Stimulated activated CD4-positive, alpha-beta T cell treated with anti-CD3 and anti-CD28 coated beads, Interleukin-12 subunit alpha, Interleukin-12 subunit beta, amount 100 ng/mL, for 4 hours (primary cell): ENCODE measurements at regions not wholly inside any gene's neighbourhood (a gene's known extent, or its start where the extent isn't known, plus 50 kb on each side); places are given as distances from the start of the nearest gene placed in this dataset.
"Not testable (repeated sequence)": the region's sequence is repeated elsewhere in the genome, so short reads cannot be mapped to it uniquely, and the experiment has no call there.

Experiments
- DNase-seq: peaks from one replicate; pipeline ENCODE4 v3.0.0-alpha.2; 2020

- DNase-seq, result no peak
Measured at GRCh38 chr3:140821493-140821892, 120.1 kb upstream of the SLC25A36 start.

- no peak for DNase-seq
Measured at GRCh38 chr3:140822401-140823047, 119.1 kb upstream of the SLC25A36 start.

DNA sequence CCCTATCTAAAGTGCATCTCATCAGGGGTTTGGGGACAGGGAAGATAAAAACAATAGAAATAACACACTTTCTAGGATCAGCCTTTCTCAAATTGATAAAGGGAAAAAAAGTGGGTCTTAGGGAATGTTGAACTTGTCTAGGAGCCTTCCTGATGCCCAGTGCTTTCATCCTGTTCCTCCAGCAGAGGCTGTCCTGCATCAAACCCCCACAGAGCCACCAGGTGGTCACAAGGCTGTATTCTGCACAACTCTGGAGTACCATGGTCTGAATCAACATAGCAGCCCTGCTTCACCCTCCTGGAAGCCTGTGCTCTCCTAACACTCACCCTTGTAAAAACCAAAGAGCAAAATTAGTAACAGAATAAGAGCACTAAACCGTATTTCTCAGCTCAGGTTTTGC, 118.5 kb upstream of the SLC25A36 start:
- no peak for DNase-seq

DNA sequence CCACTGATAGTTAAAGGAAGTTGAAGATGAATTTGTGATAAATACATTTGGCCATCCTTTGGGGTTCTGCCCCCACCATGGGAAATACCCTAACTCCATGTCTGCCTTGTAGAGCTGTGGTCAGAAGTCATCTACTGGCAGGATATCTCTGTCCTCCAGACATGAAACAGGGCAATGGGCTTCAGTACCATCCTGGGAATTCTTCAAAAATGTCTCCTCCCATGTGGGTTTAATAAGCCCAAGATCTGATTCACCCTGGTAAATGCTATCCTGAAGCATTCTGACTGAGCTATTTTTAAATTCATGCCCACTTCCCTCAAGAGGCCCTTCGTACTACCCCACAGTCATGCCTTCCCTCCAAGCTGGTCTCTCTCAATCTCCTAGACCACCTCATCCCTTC, 113.7 kb upstream of the SLC25A36 start:
- no peak for DNase-seq

DNA sequence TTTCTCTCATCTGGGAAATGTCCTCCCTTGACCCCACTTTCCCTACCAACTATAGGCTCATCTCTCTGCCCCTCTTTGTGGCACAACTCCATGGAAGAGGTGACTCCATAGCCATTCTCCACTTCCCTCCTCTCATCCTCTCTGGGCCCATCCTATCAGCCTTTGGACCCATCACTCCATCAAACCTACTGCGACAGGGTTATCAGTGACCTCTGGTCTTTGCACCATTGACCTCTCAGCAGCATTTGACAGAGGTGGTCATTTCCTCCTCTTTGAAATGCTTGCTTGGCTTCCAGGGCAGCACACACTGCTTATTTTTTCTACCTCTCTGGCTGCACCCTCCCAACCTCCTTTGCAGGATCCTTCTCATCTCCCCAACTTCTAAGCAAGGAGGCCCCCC, 113.1 kb upstream of the SLC25A36 start:
- no peak for DNase-seq

- DNase-seq, result no peak
Measured at GRCh38 chr3:140829796-140830195, 111.8 kb upstream of the SLC25A36 start.

GRCh38 chr3:140830391-140830790, 111.2 kb upstream of the SLC25A36 start:
- DNase-seq, result no peak

DNA sequence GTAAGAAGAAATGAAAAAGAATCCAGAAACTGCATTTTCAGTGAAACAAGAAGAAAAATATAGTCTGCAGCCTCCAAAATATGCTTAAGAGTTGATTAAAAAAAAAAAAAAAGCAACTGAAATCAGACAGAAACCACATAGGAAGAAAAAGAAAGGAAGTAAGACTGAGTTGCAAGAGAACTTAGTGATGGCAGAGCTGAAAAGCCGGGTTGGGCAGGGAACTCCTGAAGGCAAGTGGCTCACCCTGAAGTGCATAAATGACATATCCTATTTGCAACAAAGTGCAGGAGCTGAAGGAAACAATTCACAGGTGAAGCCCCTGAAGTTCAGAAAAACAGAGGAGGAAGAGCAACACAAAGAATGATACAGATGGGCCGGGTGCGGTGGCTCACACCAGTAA, 108.8 kb upstream of the SLC25A36 start:
- no peak for DNase-seq

GRCh38 chr3:140834266-140835037, 107.2 kb upstream of the SLC25A36 start:
- no peak for DNase-seq

DNA sequence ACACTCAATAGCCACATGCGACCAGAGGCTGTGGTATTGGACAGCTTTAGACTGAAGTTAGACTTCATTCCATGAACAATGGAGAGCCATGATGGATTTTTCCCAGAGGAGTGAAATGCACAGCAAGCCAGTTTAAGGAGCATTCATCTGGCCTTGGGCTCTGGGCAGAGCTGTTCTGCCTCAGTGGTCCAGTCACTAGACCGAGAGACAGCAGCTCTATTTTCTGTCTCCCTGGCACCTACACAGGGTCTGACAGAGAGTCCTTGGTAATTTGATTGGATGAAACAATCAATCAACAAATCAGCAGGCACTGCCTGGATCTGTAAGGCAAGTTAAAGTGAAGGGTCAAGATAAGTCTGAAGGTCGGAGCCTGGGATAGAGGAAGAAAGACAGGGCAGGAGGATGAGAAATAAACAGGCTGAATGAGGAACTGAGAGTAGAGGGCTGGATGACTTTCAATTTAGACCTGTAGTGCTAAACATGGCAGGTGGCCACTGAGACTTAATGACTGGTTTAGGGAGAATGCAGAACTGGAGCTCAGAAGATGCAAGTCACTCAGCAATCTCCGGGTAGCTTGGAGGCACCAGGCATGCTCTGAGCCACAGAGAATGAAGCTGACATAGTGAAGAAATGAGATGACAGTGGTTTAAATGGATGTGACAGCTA, 98.5 kb upstream of the SLC25A36 start:
- no peak for DNase-seq

DNA sequence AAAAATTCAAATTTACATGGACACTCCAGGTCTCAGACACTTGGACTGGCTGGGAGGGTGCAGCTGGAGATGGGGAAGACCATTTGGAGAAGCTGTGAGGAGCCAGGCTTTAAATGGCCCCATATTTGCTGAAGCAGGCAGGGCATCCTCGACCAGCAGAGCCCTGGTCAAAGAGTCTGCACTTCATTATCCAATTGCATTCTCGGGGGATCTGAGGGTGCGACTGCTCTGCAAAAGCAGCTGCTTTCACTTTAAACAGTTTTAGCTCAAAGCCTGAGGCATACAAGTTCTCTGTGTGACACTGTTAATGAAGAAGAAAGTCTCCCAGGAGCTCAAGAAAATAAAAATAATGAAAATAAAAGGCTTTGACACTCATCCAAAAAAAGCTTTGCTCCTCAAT, 98.0 kb upstream of the SLC25A36 start:
- DNase-seq, result no peak

- DNase-seq, result no peak
Measured at GRCh38 chr3:140844072-140844471, 97.6 kb upstream of the SLC25A36 start.

DNA sequence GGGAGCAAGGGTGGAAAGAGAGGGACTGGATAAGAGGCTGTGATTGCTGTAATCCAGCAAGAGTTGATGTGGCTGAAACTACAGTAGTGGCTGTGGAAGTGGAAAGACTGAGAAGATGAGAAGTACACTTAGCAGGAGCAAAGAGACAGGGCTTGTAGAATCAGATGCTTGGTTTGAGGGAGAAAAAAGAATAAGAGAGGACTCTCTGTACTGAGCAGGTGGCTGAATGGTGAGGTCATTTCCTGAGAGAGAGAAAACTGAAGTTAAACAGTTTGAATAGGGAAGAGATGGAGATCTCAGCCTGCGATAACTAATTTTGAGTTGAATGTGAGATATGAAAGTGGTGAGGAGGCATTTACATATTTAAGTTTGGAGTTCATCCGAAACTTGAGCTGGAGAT, 95.8 kb upstream of the SLC25A36 start:
- no peak for DNase-seq

DNA sequence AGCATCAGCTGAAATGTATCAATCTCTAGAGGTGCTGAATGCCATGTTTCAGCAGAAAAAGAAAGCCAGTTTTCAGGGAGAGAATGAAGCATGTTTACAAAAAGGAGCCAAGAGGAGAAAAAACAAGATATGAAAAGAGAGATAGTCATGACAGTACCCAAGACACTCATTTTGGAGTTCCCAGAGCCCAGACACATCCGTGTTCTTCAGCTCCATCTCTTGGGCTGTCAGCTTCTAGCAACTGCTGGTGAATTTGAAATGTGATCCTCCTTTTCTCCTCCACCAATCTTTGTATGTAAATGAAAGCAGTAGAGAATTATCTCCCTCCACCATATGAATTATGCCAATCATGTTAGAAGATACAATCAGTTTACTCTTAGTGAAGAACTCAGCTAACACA, 93.0 kb upstream of the SLC25A36 start:
- DNase-seq, result no peak

GRCh38 chr3:140850210-140850955, 91.3 kb upstream of the SLC25A36 start:
- no peak for DNase-seq

DNA sequence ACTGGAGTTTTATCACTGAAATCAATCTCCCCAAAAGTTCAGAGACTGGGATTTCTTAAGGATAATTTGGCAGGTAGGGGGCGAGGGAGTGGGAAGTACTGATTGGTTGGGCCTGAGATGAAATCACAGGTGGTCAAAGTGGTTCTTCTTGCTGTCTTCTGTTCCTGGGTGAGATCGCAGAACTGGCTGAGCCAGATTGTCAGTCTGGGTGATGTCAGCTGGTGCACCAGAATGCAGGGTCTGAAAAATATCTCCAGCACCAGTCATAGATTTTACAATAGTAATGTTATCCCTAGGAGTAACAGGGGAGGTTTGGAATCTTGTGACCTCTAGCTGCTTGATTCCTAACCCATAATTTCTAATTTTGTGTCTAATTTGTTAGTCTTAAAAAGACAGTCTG, 86.7 kb upstream of the SLC25A36 start:
- no peak for DNase-seq

DNA sequence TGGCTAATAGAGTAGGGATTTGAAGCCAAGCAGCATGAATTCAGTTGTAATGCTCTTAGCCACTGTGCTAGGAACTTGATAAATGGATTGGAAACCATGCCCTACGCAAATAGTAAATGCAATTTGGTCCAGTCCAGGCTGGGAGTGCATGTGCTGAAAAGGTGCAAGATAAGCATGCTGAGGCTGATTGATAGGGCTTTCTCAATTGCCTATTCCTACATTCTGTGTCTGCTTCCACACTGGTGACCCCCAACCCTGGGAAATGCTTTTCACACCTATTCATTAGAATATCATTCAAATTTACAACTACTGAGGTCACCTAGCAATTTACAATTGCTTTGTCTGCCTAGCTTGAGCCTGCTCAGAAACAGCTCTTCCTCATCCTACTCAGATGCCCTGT, 84.7 kb upstream of the SLC25A36 start:
- no peak for DNase-seq

GRCh38 chr3:140857993-140858392, 83.6 kb upstream of the SLC25A36 start:
- DNase-seq, result no peak

DNA sequence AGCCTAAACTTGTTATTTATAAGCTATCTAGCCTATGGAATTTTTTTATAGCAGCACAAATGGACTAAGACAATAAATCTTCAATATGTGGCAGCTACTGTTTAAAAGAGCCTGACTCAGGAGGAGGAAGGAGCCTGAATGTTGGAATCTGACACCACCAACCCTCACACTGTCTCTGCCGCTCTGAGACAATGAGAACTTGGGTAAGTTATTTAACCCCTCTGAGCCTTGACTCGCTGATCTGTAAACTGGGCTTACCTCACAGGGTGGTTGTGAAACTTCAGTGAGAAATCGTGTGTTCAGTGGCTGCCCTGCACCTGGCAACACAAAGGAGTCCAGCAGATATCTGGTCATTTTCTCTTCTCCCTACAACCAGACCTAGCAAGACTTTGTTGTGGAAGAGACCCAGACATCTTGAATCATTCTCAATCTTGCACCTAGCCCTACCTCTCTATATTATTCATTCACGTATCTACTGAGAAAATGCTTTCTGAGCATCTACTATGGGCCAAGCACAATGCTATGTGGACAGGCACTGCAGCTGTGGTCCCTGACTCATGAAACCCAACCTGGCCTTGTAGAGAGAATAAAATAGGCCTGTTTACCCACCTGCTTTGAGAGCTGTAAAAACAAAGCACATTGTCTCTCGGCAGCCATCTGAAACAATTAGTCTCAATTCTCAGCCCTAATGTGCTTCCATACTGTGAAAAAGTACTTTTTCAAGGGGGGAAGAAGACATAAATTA, 81.9 kb upstream of the SLC25A36 start:
- no peak for DNase-seq

DNA sequence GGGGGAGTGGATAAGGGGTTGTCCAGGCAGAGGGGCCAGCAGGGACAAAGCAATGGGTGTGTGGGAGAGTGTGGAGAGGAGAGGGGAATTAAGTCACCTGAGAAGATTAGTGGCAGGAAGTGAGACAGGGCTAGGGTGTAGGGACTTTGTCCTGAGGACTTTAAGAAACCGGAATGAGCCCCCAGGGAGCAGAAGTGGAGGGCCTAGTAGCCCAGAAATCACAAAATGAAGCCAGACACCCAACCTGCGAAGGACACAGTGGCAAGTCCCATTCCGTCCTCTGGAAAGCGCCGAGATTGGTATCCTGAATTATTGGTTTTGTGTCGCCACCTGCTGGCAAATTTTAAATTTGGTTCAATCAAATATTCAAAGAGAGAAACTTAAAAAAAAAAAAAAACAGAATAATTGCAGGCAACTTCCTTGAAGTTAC, 78.0 kb upstream of the SLC25A36 start:
- peak; percentile 8 for DNase-seq

GRCh38 chr3:140870351-140870750, 71.3 kb upstream of the SLC25A36 start:
- no peak for DNase-seq

DNA sequence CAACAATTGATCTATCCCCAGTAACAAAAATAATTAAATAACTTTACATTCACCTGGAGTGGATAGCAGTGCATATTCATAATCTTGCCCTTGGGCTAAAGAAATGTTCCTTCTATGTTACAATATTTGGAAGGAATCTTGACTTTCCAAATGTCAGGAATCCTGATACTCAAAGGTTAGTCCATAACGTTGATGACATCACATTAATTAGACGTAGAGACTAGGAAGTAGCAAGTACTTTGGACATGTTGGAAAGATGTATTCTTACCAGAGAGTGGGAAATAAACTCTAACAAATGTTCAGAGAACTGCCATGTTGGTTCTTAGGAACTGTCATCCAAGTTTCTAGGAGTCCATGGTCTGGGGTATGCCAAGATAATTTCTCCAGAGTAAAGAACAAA, 70.6 kb upstream of the SLC25A36 start:
- no peak for DNase-seq

- not testable (repeated sequence) for DNase-seq
Measured at GRCh38 chr3:140872165-140872564, 69.5 kb upstream of the SLC25A36 start.
